ENCODE measurements at regions not wholly inside any gene's neighbourhood (a gene's known extent, or its start where the extent isn't known, plus 50 kb on each side); places are given as distances from the start of the nearest gene placed in this dataset.
"Not testable (repeated sequence)": the region's sequence is repeated elsewhere in the genome, so short reads cannot be mapped to it uniquely, and the experiment has no call there.

DNA sequence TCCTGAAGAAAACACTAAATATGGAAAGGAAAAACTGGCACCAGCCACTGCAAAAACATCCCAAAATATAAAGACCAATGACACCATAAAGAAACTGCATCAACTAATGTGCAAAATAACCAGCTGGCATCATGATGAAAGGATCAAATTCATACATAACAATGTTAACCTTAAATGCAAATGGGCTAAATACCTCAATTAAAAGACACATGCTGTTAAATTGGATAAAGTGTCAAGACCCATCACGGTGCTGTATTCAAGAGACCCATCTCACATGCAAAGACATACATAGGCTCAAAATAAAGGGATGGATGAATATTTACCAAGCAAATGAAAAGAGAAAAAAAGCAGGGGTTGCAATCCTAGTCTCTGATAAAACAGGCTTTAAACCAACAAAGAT lies 231.9 kb downstream of the RPRM start:
- TF ChIP-seq, protein P1, sequence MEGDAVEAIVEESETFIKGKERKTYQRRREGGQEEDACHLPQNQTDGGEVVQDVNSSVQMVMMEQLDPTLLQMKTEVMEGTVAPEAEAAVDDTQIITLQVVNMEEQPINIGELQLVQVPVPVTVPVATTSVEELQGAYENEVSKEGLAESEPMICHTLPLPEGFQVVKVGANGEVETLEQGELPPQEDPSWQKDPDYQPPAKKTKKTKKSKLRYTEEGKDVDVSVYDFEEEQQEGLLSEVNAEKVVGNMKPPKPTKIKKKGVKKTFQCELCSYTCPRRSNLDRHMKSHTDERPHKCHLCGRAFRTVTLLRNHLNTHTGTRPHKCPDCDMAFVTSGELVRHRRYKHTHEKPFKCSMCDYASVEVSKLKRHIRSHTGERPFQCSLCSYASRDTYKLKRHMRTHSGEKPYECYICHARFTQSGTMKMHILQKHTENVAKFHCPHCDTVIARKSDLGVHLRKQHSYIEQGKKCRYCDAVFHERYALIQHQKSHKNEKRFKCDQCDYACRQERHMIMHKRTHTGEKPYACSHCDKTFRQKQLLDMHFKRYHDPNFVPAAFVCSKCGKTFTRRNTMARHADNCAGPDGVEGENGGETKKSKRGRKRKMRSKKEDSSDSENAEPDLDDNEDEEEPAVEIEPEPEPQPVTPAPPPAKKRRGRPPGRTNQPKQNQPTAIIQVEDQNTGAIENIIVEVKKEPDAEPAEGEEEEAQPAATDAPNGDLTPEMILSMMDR (IDR thresholded peaks at IDR 0.05; ENCODE audit: low read length): not testable (repeated sequence)
- TF ChIP-seq EZH2 (optimal IDR thresholded peaks at IDR 0.05; ENCODE audit: low read depth, low read length); EZH2phosphoT487 (IDR thresholded peaks at IDR 0.05; ENCODE audit: low read length): not testable (repeated sequence)

Measured in MM.1S (cell line).